Peyer's patch (tissue), 4 donors: ENCODE measurements at regions not wholly inside any gene's neighbourhood (a gene's known extent, or its start where the extent isn't known, plus 50 kb on each side); places are given as distances from the start of the nearest gene placed in this dataset.

ENCODE experiments used
- POLR2A ChIP-seq, 2 donors: fragments of 450-650 bp; IDR thresholded peaks; one replicate each; pipeline ENCODE4 v1.5.1; 2017; ENCODE audit warnings: antibody characterized with exemption in 2 of 2, mild to moderate bottlenecking in 2 of 2, moderate library complexity in 2 of 2
- TF ChIP-seq, protein P1 (sequence below), 6 experiments: fragments of 450-650 bp in 4 of 6; fragments of 200-600 bp in 2 of 6; sonication (generic) in 1 of 6; IDR thresholded peaks; one replicate each; pipeline ENCODE4 v1.5.1; 2017 to 2019; ENCODE audit warnings: antibody characterized with exemption in 6 of 6, mild to moderate bottlenecking in 3 of 6, moderate library complexity in 1 of 6

DNA sequence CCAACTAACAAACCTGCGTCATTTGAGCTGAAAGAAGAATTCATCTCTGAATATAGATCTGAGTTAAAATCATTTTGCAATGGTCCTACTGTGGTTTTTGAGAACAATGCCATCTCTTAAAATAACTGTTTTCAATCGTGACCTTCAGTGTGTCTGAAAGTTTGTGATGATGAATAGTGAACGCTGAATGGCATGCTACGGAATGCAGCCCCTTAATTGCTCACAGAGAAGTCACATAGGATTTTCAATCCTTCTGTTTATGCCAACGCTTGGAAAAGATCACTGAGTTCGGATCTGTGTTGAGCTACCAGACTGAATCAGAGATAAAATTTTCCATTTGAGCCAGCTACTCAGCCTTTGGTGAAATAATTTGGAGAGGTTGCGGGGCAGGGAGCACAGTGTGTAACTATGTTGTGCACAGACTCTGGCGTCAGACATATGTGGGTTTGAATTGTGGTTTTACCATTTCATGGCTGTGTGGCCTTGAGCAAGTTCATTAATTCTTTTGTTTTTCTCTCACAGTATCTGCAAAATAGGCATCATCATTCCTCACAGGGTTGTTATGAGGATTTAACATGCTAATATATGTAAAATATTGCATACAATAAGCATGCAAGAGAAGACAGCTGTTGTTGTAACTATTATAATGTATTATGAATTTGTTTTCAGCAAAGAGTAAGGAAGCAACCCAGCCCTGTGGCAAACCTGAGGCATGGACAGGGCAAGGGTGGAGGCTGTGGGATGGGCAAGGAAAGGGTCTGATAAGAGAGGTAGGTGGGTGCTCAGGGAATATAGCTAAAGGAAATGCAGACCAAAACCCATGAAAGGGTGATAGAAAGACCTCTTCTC lies 679.9 kb downstream of the KCNA4 start:
- TF ChIP-seq, protein P1, sequence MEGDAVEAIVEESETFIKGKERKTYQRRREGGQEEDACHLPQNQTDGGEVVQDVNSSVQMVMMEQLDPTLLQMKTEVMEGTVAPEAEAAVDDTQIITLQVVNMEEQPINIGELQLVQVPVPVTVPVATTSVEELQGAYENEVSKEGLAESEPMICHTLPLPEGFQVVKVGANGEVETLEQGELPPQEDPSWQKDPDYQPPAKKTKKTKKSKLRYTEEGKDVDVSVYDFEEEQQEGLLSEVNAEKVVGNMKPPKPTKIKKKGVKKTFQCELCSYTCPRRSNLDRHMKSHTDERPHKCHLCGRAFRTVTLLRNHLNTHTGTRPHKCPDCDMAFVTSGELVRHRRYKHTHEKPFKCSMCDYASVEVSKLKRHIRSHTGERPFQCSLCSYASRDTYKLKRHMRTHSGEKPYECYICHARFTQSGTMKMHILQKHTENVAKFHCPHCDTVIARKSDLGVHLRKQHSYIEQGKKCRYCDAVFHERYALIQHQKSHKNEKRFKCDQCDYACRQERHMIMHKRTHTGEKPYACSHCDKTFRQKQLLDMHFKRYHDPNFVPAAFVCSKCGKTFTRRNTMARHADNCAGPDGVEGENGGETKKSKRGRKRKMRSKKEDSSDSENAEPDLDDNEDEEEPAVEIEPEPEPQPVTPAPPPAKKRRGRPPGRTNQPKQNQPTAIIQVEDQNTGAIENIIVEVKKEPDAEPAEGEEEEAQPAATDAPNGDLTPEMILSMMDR (IDR thresholded peaks at IDR 0.05) = no peak
- TF ChIP-seq POLR2A (IDR thresholded peaks at IDR 0.05) = no peak
